ENCODE measurements at regions not wholly inside any gene's neighbourhood (a gene's known extent, or its start where the extent isn't known, plus 50 kb on each side); places are given as distances from the start of the nearest gene placed in this dataset.
"Not testable (repeated sequence)": the region's sequence is repeated elsewhere in the genome, so short reads cannot be mapped to it uniquely, and the experiment has no call there.

DNA sequence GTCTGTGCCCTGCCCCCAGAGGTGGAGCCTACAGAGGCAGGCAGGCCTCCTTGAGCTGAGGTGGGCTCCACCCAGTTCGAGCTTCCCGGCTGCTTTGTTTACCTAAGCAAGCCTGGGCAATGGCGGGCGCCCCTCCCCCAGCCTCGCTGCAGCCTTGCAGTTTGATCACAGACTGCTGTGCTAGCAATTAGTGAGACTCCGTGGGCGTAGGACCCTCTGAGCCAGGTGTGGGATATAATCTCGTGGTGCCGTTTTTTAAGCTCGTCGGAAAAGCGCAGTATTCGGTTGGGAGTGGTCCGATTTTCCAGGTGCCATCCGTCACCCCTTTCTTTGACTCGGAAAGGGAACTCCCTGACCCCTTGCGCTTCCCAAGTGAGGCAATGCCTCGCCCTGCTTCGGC lies 383.1 kb upstream of the ZEB2 start:
- in situ Hi-C loops (cut with MboI; ENCODE audit: low sequenced_read_pairs) = not testable (repeated sequence)

GRCh38 chr2:144901386-144901785 lies 381.5 kb upstream of the ZEB2 start:
- in situ Hi-C loops (cut with MboI; ENCODE audit: low sequenced_read_pairs) = not testable (repeated sequence)

GRCh38 chr2:144896341-144896740 lies 376.4 kb upstream of the ZEB2 start:
- in situ Hi-C loops (cut with MboI; ENCODE audit: low sequenced_read_pairs) = no loop called here

DNA sequence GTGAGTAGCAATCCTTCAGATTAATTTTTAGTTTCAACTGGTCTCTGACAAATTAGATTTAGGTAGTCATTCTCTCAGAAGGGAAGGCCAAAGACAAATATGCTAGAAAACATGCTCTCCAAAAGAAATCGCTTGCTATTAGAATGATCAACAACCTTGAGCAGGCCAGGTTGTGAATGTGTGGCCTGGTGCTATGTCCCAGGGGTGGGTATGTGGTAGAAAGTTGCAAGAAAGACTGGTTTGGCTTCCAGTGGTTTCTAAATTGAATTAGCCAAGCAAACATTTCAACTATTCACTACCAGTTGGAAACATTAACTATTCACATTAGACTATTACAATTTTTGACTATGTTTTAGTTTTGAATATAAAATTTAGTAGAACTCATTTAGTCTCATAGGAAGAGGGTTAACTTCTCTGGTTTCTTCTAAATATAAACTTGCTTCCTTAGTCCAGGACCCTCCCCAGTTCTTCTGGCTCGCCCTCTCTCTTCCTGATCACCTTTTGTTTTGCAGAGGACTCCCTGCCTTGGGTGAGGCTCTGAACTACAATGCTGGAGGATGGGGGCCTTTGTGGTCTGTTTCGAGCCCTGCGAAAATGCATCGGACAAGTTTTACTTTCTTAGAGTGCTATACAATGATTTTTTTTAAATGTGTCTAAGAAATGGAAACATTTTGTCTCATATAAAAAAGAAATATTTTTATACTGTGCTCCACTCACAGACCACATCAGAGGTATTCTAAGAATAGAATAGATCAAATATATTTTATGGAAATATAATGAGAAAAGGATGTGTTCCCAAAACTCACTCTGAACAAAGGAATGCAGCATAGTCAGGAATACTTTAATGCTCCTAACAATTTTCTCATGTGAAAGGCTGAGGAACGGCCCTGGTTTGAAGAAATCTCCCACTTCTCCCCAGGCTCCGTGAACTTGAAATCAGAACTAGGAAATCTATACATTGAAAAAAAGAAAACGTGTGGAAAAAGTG lies 375.0 kb upstream of the ZEB2 start:
- in situ Hi-C loops (cut with MboI; ENCODE audit: low sequenced_read_pairs) = no loop called here

- in situ Hi-C loops (cut with MboI; ENCODE audit: low sequenced_read_pairs) = no loop called here
Observed at GRCh38 chr2:144893464-144893863, 373.5 kb upstream of the ZEB2 start.

- in situ Hi-C loops (cut with MboI; ENCODE audit: low sequenced_read_pairs) = no loop called here
Observed at GRCh38 chr2:144890828-144891227, 370.9 kb upstream of the ZEB2 start.

DNA sequence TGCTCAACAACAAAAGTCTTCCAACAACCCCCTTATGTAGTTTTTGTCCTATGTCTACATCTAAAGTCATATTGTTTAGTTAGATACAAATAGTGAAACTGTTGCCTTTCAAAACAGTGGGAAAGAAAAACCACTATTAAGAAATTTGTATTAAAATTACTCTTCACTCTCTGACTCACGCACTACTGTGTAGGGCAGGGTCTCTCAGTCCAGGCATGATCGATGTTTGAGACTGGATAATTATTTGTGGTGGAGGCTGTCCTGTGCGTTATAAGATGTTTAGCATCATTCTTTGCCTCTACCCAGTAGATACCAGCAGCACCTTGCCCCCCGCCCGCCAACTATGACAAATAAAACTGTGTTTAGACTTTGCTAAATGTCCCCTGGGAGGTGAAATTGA lies 369.4 kb upstream of the ZEB2 start:
- in situ Hi-C loops (cut with MboI; ENCODE audit: low sequenced_read_pairs) = no loop called here

DNA sequence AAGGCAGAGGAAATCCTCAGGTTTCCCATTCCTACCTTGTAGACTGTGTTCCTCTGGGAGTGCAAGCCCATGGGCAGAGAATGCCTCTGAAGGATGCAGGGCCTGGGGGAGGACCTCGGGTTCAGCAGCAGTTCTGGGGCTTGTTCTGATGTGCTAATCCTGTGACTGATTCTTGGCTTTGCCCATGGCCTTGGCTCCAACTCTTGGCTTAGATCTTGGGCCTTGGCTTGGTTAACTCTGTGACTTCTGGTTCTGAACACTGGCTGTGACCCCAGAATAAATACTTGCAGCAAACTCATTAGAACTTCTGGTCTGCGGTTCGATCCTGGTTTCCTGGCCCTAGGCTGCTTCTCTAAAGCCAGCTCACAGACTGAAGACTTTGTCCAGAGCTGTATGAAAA lies 366.9 kb upstream of the ZEB2 start:
- in situ Hi-C loops (cut with MboI; ENCODE audit: low sequenced_read_pairs) = no loop called here

DNA sequence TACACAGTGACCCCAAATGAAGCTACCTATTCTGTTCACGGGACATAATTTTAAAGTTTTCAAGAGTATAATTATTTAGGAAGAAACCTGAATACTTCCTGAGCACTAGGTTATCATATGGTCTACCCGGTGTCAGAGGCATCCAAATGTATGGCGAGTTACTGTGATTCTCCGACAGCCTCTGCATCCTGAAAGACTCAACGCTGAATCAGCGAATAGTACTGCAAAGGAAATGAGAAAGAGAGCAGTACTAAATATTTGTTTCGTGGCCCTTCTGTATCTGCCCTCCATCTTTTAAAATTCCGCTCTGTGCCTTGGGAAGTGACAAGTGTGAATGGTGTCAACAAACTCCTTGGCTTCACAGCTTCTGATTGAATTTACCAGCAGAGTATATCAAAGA lies 358.0 kb upstream of the ZEB2 start:
- in situ Hi-C loops (cut with MboI; ENCODE audit: low sequenced_read_pairs) = no loop called here

DNA sequence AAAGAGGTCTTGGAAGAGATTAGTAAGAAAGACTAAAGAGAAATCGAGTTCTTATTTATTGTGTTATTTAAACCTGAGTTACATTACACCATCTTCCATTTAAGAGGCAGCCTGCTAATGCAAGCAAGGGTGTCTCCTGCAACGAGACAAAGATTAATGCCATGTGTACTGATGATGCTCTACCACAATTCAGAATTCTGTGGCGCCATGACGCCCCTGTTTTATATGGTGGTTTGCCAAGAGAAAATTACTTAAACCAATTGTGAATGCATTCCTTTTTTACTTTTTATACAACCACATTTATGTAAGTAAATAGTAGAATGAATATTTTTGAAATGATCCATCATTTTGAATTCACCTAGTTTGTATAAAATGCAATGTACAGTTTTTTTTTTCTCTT lies 356.1 kb upstream of the ZEB2 start:
- in situ Hi-C loops (cut with MboI; ENCODE audit: low sequenced_read_pairs) = no loop called here

- in situ Hi-C loops (cut with MboI; ENCODE audit: low sequenced_read_pairs) = no loop called here
Observed at GRCh38 chr2:144875290-144875969, 355.5 kb upstream of the ZEB2 start.

- in situ Hi-C loops (cut with MboI; ENCODE audit: low sequenced_read_pairs) = no loop called here
Observed at GRCh38 chr2:144865670-144866069, 345.8 kb upstream of the ZEB2 start.

DNA sequence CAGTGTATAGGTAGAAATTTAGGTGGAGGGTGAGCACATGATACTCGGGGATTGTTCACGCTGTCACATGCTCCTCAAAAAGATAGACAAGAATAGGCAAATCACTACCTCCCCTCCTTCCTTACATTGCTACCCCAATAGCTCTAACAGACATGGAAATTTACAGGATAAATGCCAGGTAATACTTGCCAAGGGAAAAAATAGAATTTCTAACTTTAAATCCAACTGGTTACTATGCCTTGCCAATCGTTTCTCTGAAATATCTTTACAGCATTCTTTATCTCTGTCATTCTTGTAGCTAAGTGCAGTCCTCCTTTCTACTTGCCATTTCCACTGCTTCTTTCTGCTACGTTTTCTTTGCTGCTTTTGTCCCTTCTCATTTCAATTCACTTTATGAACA lies 339.8 kb upstream of the ZEB2 start:
- in situ Hi-C loops (cut with MboI; ENCODE audit: low sequenced_read_pairs) = no loop called here

DNA sequence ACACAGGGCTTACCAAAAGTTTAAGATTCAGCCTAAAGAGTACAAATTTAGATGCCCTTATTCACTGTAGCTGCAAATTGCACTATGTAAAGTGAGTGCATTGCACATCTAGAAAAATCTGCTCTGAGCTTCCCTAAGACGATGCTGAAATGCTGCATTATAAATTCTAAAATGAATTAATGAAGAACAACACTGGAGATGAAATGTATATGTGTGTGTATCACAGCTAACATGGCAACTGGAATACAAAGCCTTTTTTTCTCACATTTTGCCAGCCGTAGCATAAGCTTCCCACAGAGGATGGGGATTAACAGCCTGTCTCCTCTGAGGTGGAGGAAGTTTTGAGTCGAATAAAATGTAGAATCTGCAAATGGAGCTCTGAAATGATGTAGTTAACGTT lies 338.3 kb upstream of the ZEB2 start:
- in situ Hi-C loops (cut with MboI; ENCODE audit: low sequenced_read_pairs) = no loop called here

GRCh38 chr2:144854596-144854995 lies 334.7 kb upstream of the ZEB2 start:
- in situ Hi-C loops (cut with MboI; ENCODE audit: low sequenced_read_pairs) = no loop called here

GRCh38 chr2:144849612-144850011 lies 329.7 kb upstream of the ZEB2 start:
- in situ Hi-C loops (cut with MboI; ENCODE audit: low sequenced_read_pairs) = no loop called here

GRCh38 chr2:144848423-144848822 lies 328.5 kb upstream of the ZEB2 start:
- in situ Hi-C loops (cut with MboI; ENCODE audit: low sequenced_read_pairs) = no loop called here

DNA sequence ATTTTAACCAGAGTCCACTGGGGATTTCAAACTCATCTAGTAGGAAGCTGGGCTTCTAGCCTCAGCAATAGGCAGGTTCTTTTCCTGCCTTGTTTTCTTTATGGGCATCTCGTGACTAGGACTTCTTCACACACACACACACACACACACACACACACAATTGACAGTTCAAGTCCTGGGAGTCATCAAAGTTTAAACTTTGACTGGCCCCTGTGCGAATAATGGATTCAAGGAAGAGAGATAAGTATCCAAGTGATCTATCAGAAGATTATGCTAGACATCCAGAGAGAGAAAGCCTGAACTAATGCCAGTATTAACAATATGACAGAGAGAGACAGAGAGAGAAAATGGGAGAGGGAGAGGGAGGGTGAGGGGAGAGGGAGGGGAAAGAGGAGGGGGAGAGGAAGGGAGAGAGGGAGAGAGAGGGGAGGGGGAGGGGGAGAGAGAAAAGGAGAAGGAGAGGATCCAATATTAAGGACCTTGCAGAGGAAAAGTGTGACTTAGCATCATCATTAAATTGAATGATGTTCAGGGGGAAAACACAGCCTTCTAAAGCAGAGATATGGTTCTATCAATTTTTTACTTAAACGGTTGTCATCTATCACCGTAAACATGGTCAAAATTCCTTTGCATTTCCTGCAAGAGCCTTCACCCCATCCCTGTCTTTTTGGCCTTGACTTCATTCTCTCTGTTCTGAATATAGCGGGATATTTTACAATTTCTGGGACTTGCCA lies 327.6 kb upstream of the ZEB2 start:
- in situ Hi-C loops (cut with MboI; ENCODE audit: low sequenced_read_pairs) = no loop called here

GRCh38 chr2:144836635-144837350 lies 316.9 kb upstream of the ZEB2 start:
- in situ Hi-C loops (cut with MboI; ENCODE audit: low sequenced_read_pairs) = no loop called here

DNA sequence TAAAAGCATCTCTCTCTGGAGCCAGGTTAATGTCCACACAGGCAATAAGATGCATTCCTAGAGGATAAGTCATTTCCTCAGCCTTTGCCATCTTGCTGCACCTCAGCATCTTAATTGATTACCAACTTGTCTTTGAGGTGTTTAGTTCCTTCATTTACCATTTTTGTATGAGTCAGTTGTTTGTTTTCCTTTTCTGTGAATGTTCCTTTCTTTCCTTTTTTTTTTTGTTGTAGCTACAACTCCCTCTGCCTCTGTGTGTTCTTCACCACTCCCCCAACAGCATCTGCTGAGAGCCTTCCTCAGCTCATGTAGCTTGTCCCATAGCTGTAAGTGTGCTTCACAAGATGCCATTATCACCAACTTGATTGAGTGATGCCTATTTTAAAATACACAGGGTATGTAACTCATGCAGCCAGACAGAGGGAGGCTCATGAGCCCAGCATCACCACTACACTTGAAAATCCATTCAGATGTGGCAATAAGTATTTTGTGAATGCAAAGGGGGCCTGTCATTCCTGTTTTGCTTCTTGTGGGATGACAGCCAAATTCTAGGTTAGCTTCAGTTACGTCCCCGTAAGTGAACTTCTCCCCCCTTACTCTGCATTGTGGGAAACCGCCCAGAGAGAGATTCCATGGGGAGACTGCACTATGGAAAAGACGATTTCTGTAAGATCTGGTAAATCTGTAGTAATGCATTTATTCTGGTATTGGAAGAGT lies 315.9 kb upstream of the ZEB2 start:
- in situ Hi-C loops (cut with MboI; ENCODE audit: low sequenced_read_pairs) = no loop called here
